Tibial nerve (tissue), 4 donors: ENCODE measurements at regions not wholly inside any gene's neighbourhood (a gene's known extent, or its start where the extent isn't known, plus 50 kb on each side); places are given as distances from the start of the nearest gene placed in this dataset.
"Not testable (repeated sequence)": the region's sequence is repeated elsewhere in the genome, so short reads cannot be mapped to it uniquely, and the experiment has no call there.

Experiments
- DNase-seq, 2 donors: peaks; one replicate each; pipeline ENCODE4 v3.0.0-alpha.2; 2019; ENCODE audit warnings: low spot score in 2 of 2
- H3K27ac ChIP-seq, 4 donors: fragments of 200-600 bp; sonication (generic) in 3 of 4; one replicate each; pipeline ENCODE4 v1.5.1; 2017 to 2019; ENCODE audit warnings: mild to moderate bottlenecking in 1 of 4
- H3K27me3 ChIP-seq, 2 donors: fragments of 200-600 bp; sonication (generic) in 1 of 2; one replicate each; pipeline versions ENCODE4 v1.5.1 to v1.6.0; 2017 to 2019
- H3K36me3 ChIP-seq, 3 donors: fragments of 200-600 bp; sonication (generic); one replicate each; pipeline ENCODE4 v1.5.1; 2018 to 2019
- H3K4me1 ChIP-seq, 4 donors: fragments of 200-600 bp; sonication (generic) in 3 of 4; one replicate each; pipeline ENCODE4 v1.5.1; 2017 to 2019
- H3K4me3 ChIP-seq, 4 donors: fragments of 200-600 bp; sonication (generic) in 3 of 4; one replicate each; pipeline ENCODE4 v1.5.1; 2017 to 2019; ENCODE audit warnings: mild to moderate bottlenecking in 1 of 4, moderate library complexity in 1 of 4
- H3K9me3 ChIP-seq, 4 donors: fragments of 200-600 bp; sonication (generic) in 3 of 4; one replicate each; pipeline ENCODE4 v1.5.1; 2017 to 2019
- EP300 ChIP-seq, 2 donors: sonication (generic); formaldehyde crosslinking; IDR thresholded peaks; one replicate each; pipeline ENCODE4 v1.6.1; 2017; ENCODE audit warnings: antibody characterized with exemption in 2 of 2, mild to moderate bottlenecking in 1 of 2
- POLR2A ChIP-seq, 2 donors: fragments of 450-650 bp; IDR thresholded peaks; one replicate each; pipeline ENCODE4 v1.6.1; 2017; ENCODE audit warnings: antibody characterized with exemption in 2 of 2, mild to moderate bottlenecking in 2 of 2, moderate library complexity in 2 of 2
- WGBS, 2 donors: methylation state at CpG; one replicate each; pipeline ENCODE4 v1.1.5; 2018; 5-methylcytosine and 5-hydroxymethylcytosine counted together
- TF ChIP-seq, protein P1 (sequence below), 5 experiments: fragments of 200-600 bp in 3 of 5; fragments of 450-650 bp in 2 of 5; sonication (generic) in 3 of 5; IDR thresholded peaks; one replicate each; pipeline ENCODE4 v1.5.1; 2016 to 2019; ENCODE audit warnings: antibody characterized with exemption in 5 of 5, mild to moderate bottlenecking in 3 of 5, moderate library complexity in 2 of 5

GRCh38 chr3:172579753-172580152 is 56.5 kb upstream of the TNFSF10 start:
- not testable (repeated sequence) for H3K36me3 ChIP-seq, DNase-seq, H3K9me3 ChIP-seq, H3K27me3 ChIP-seq, H3K4me3 ChIP-seq
- 93 to 97% methylated on average over 3 of the region's 3 CpGs for WGBS, 2 donors
- Histone ChIP-seq H3K4me1 (peaks cover 0 to 19% (median 2%) of the 10 kb centered on the region in 4 donors), H3K27ac (peak overlapping the region in 1 of 4 donors; percentile 55)

DNA sequence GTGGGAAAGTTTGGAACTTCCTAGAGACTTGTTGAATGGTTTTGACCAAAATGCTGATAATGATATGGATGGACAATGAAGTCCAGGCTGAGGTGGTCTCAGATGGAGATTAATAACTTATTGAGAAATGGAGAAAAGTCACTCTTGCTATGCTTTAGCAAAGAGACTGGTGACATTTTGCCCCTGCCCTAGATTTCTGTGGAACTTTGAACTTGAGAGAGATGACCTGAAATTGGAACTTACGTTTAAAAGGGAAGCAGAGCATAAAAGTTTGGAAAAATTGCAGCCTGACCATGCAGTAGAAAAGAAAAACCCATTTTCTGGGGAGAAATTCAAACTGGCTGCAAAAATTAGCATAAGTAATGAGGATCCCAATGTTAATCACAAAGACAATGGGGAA is 55.5 kb upstream of the TNFSF10 start:
- not testable (repeated sequence) for H3K27me3 ChIP-seq, H3K36me3 ChIP-seq, H3K4me3 ChIP-seq, DNase-seq, H3K9me3 ChIP-seq, H3K27ac ChIP-seq
- H3K4me1 ChIP-seq: peaks cover 0 to 19% (median 2%) of the 10 kb centered on the region in 4 donors
- 85 to 88% methylated on average over 1 of the region's 1 CpG for whole genome bisulfite sequencing, 2 donors

GRCh38 chr3:172577987-172578570 is 54.8 kb upstream of the TNFSF10 start:
- H3K27ac ChIP-seq: no peak overlapping the region
- 11 to 25% methylated on average over 2 of the region's 2 CpGs for WGBS, 2 donors
- no peak for DNase-seq
- no peak for TF ChIP-seq EP300 (IDR thresholded peaks at IDR 0.05)
- TF ChIP-seq POLR2A (IDR thresholded peaks at IDR 0.05): no peak
- TF ChIP-seq, protein P1, sequence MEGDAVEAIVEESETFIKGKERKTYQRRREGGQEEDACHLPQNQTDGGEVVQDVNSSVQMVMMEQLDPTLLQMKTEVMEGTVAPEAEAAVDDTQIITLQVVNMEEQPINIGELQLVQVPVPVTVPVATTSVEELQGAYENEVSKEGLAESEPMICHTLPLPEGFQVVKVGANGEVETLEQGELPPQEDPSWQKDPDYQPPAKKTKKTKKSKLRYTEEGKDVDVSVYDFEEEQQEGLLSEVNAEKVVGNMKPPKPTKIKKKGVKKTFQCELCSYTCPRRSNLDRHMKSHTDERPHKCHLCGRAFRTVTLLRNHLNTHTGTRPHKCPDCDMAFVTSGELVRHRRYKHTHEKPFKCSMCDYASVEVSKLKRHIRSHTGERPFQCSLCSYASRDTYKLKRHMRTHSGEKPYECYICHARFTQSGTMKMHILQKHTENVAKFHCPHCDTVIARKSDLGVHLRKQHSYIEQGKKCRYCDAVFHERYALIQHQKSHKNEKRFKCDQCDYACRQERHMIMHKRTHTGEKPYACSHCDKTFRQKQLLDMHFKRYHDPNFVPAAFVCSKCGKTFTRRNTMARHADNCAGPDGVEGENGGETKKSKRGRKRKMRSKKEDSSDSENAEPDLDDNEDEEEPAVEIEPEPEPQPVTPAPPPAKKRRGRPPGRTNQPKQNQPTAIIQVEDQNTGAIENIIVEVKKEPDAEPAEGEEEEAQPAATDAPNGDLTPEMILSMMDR (IDR thresholded peaks at IDR 0.05): no peak
- no peaks in the 10 kb centered on the region for H3K36me3 ChIP-seq
- no peaks in the 10 kb centered on the region for H3K27me3 ChIP-seq
- no peaks in the 10 kb centered on the region for H3K9me3 ChIP-seq
- H3K4me1 ChIP-seq: peaks cover 0 to 19% (median 2%) of the 10 kb centered on the region in 4 donors
- H3K4me3 ChIP-seq: no peak overlapping the region

GRCh38 chr3:172575375-172575774 is 52.1 kb upstream of the TNFSF10 start:
- H3K27ac ChIP-seq: no peak overlapping the region
- H3K4me1 ChIP-seq: peaks cover 0 to 10% (median 1%) of the 10 kb centered on the region in 4 donors
- TF ChIP-seq POLR2A (IDR thresholded peaks at IDR 0.05): no peak
- TF ChIP-seq EP300 (IDR thresholded peaks at IDR 0.05): no peak
- TF ChIP-seq, protein P1 (IDR thresholded peaks at IDR 0.05): no peak
- no peaks in the 10 kb centered on the region for H3K27me3 ChIP-seq
- H3K36me3 ChIP-seq: no peaks in the 10 kb centered on the region
- no peak overlapping the region for H3K4me3 ChIP-seq
- WGBS, 2 donors: 73 to 79% methylated on average over 2 of the region's 2 CpGs
- DNase-seq: no peak
- H3K9me3 ChIP-seq: peaks cover 0 to 8% (median 0%) of the 10 kb centered on the region in 4 donors

DNA sequence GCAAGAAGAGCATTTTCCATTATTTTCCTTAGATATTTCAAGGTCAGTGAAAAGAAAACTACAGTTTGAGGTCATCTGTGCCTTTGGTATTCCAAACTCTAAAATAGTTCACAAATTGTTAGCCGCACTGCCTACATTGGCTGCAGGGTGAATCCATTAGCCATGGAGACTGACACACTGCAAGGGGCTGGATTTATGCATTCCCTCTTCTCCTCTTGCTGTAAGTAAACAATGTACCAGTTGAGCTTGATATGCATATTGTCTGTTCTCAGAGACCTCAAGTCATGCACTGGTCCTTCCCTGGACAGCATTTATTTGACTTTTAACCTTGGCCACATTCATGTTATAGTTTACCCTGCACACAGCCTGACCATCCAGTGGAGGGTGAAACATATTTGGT is 50.2 kb upstream of the TNFSF10 start:
- Histone ChIP-seq H3K9me3 (peaks cover 0 to 8% (median 0%) of the 10 kb centered on the region in 4 donors), H3K36me3 (no peaks in the 10 kb centered on the region), H3K27ac (no peak overlapping the region), H3K27me3 (no peaks in the 10 kb centered on the region), H3K4me3 (no peak overlapping the region), H3K4me1 (peaks cover 0 to 10% (median 0%) of the 10 kb centered on the region in 4 donors)
- no peak for TF ChIP-seq POLR2A (IDR thresholded peaks at IDR 0.05)
- TF ChIP-seq, protein P1 (IDR thresholded peaks at IDR 0.05): no peak
- TF ChIP-seq EP300 (IDR thresholded peaks at IDR 0.05): no peak
- 66 to 89% methylated on average over 1 of the region's 1 CpG for WGBS, 2 donors
- no peak for DNase-seq
